ENCODE measurements at regions not wholly inside any gene's neighbourhood (a gene's known extent, or its start where the extent isn't known, plus 50 kb on each side); places are given as distances from the start of the nearest gene placed in this dataset.
A peak's percentile ranks its signal among the peaks of the same experiment; 100 is the strongest.

- TF ChIP-seq CTCF (IDR thresholded peaks at IDR 0.05; ENCODE audit: low read depth, low read length, missing control alignments), result peak; percentile 90
- H3K4me3 ChIP-seq (replicated peaks; ENCODE audit: low read depth, low read length), result no peak overlapping the region
- peak; percentile 76 for DNase-seq (ENCODE audit: extremely low read depth, low read depth)
Measured at GRCh38 chr6:85323435-85324040, 126.3 kb upstream of the NT5E start.

- H3K4me3 ChIP-seq (replicated peaks; ENCODE audit: low read depth, low read length), result no peak overlapping the region
- DNase-seq (ENCODE audit: extremely low read depth, low read depth), result no peak
- TF ChIP-seq CTCF (IDR thresholded peaks at IDR 0.05; ENCODE audit: low read depth, low read length, missing control alignments), result no peak
Measured at GRCh38 chr6:85322446-85323105, 127.3 kb upstream of the NT5E start.

- no peak for DNase-seq (ENCODE audit: extremely low read depth, low read depth)
- no peak overlapping the region for H3K4me3 ChIP-seq (replicated peaks; ENCODE audit: low read depth, low read length)
- no peak for TF ChIP-seq CTCF (IDR thresholded peaks at IDR 0.05; ENCODE audit: low read depth, low read length, missing control alignments)
Measured at GRCh38 chr6:85321906-85322305, 128.0 kb upstream of the NT5E start.

GRCh38 chr6:85314586-85314985, 135.3 kb upstream of the NT5E start:
- TF ChIP-seq CTCF (IDR thresholded peaks at IDR 0.05; ENCODE audit: low read depth, low read length, missing control alignments), result no peak
- H3K4me3 ChIP-seq (replicated peaks; ENCODE audit: low read depth, low read length), result no peak overlapping the region
- no peak for DNase-seq (ENCODE audit: extremely low read depth, low read depth)

GRCh38 chr6:85300581-85300980, 149.3 kb upstream of the NT5E start:
- H3K4me3 ChIP-seq (replicated peaks; ENCODE audit: low read depth, low read length), result no peak overlapping the region
- TF ChIP-seq CTCF (IDR thresholded peaks at IDR 0.05; ENCODE audit: low read depth, low read length, missing control alignments), result no peak
- DNase-seq (ENCODE audit: extremely low read depth, low read depth), result no peak

GRCh38 chr6:85298553-85298952, 151.3 kb upstream of the NT5E start:
- no peak for TF ChIP-seq CTCF (IDR thresholded peaks at IDR 0.05; ENCODE audit: low read depth, low read length, missing control alignments)

More at GRCh38 chr6:85298553-85298952, 151.3 kb upstream of the NT5E start:
- no peak overlapping the region for H3K4me3 ChIP-seq (replicated peaks; ENCODE audit: low read depth, low read length)
- no peak for DNase-seq (ENCODE audit: extremely low read depth, low read depth)
